Retinal pigment epithelial cell (primary cell): ENCODE measurements at regions not wholly inside any gene's neighbourhood (a gene's known extent, or its start where the extent isn't known, plus 50 kb on each side); places are given as distances from the start of the nearest gene placed in this dataset.

Experiments used
- DNase-seq: peaks from one replicate; pipeline ENCODE4 v3.0.0-alpha.2; 2010; ENCODE audit warnings: low read depth
- H3K4me3 ChIP-seq: 2 replicates; pipeline ENCODE4 v1.5.1; 2011; ENCODE audit warnings: mild to moderate bottlenecking, low read length, control low read depth, moderate library complexity
- TF ChIP-seq, protein P1 (sequence below): conservative IDR thresholded peaks from 2 replicates; pipeline ENCODE4 v1.5.1; 2011; ENCODE audit warnings: low read depth, low read length, control low read depth, inconsistent platforms

DNA sequence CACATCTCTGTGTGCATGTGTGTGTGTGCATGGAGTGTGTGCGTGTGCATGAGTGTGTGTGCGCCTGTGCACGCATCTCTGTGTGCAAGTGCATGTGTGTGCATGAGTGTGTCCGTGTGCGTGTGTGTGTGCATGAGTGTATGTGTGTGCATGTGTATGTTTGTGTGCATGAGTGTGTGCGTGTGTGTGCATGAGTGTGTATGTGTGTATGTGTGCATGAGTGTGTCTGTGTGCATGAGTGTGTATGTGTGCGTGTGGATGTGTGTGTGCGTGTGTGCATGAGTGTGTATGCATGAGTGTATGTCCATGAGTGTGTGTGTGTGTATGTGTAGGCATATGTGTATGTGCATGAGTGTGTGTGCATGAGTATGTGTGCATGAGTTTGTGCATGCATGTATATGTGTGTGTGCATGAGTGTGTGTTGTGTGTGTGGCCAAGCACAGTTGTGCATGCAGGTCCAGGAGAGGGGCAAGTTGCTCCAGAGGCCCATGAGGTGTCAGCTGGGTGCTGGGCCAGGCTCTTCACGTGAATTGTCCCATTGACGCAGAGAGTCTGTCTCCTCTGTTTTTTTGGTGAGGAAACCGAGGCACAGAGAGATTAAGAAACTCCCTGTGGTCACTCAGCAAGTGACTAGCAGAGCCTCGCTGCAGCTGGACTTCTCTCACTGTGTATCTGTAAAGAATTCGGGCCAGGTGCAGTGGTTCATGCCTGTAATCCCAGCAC lies 75.5 kb downstream of the ASB1 start:
- TF ChIP-seq, protein P1, sequence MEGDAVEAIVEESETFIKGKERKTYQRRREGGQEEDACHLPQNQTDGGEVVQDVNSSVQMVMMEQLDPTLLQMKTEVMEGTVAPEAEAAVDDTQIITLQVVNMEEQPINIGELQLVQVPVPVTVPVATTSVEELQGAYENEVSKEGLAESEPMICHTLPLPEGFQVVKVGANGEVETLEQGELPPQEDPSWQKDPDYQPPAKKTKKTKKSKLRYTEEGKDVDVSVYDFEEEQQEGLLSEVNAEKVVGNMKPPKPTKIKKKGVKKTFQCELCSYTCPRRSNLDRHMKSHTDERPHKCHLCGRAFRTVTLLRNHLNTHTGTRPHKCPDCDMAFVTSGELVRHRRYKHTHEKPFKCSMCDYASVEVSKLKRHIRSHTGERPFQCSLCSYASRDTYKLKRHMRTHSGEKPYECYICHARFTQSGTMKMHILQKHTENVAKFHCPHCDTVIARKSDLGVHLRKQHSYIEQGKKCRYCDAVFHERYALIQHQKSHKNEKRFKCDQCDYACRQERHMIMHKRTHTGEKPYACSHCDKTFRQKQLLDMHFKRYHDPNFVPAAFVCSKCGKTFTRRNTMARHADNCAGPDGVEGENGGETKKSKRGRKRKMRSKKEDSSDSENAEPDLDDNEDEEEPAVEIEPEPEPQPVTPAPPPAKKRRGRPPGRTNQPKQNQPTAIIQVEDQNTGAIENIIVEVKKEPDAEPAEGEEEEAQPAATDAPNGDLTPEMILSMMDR: no peak
- DNase-seq: no peak
- no peak overlapping the region for H3K4me3 ChIP-seq

- no peak overlapping the region for H3K4me3 ChIP-seq
- TF ChIP-seq, protein P1: no peak
- DNase-seq: no peak
Observed at GRCh38 chr2:238502956-238503791, 76.4 kb downstream of the ASB1 start.

DNA sequence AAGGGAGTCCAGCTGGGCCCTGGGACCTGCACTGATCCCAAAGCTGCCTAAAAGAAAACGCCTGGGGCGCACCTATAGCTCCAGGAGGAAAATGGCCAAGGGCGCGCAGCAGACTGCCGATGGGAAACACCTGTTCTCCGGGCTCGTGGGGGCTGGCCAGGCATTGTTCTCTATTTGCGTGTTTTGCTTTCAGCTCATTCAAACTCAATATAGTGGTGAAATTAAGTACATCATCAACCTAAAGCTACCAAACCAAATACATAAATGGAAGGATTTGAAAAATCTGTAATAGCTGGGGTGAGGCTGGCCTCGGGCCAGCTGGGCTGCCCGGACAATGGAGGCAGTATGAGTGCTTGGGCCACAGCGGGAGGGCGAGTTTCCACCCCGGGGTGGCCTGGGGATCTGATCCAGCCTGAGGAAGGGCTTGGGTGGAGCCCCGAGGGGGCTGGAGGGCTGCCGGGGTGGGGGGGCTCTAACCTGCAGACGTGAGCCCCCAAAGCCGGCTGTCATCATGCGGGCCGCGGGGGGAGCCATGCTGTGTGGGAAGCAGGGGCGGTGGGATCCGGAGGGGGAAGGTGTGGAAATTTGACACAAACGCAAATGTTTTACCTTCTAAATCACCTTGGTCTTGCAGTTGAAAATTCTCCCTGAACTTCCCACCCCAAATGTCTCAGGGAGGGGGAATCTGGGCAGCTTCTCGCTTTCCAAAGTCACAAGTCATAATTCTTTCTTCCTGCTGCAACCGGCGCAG lies 77.6 kb downstream of the ASB1 start:
- TF ChIP-seq, protein P1: no peak
- no peak for DNase-seq
- H3K4me3 ChIP-seq: no peak overlapping the region

GRCh38 chr2:238505119-238505891 lies 78.6 kb downstream of the ASB1 start:
- H3K4me3 ChIP-seq: no peak overlapping the region
- TF ChIP-seq, protein P1: no peak
- no peak for DNase-seq

- DNase-seq: no peak
- TF ChIP-seq, protein P1: no peak
- no peak overlapping the region for H3K4me3 ChIP-seq
Observed at GRCh38 chr2:238505892-238506280, 79.2 kb downstream of the ASB1 start.

DNA sequence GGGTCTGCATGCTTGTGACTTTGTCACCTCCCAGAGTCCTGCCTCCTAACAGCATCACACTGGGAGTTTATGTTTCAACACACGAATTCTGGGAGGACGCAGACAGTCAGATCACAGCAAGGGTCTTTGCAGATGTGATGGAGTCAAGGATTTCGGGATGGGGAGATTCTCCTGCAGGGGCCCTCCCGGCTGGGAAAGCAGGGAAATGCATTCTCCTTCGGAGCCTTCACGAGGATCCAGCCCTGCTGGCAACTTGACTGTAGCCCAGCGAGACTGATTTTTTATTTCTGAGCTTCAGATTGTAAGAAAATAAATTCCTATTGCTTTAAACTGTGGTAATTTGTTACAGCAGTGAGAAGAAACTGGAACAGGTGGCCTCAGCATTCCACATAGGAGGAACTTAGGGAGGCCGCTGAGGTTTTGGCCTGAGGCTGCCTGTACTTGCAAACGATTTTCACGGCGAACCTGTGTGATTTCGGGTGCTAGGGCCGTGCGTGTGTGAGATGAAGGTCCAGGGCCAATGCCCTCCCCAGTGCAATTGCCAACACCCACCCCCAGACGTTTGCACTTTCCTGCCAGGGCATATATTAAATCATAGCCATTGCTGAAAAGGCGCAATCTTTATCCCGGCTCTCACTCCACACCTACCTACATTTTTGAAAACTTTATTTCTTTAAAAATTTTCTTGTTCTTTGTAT lies 79.8 kb downstream of the ASB1 start:
- no peak overlapping the region for H3K4me3 ChIP-seq
- TF ChIP-seq, protein P1: no peak
- no peak for DNase-seq
